ENCODE measurements at regions not wholly inside any gene's neighbourhood (a gene's known extent, or its start where the extent isn't known, plus 50 kb on each side); places are given as distances from the start of the nearest gene placed in this dataset.

- no peaks in the 10 kb centered on the region for H3K9me3 ChIP-seq (replicated peaks; ENCODE audit: control insufficient read depth, insufficient read depth, low read length)
- no peaks in the 10 kb centered on the region for H4K20me1 ChIP-seq (replicated peaks; ENCODE audit: control insufficient read depth, extremely low read depth, insufficient read depth, low read length)
- H2AFZ ChIP-seq (ENCODE audit: low read depth, low read length) = no peak overlapping the region
- POLR2A ChIA-PET = no interaction called here
- no peak overlapping the region for H3K9ac ChIP-seq (replicated peaks; ENCODE audit: extremely low read depth, insufficient read depth, low read length)
- no peak for DNase-seq (ENCODE audit: low read depth, low spot score)
- no peak overlapping the region for H3K4me3 ChIP-seq (replicated peaks in 1 of 3; ENCODE audit: insufficient read depth in 1 of 3, low read depth in 1 of 3, low read length in 3 of 3)
- intact Hi-C loops (cut with micrococcal nuclease) (no loop called here), dilution Hi-C loops (cut with MboI; ENCODE audit: extremely low pct_ligation_motif_present, low sequenced_read_pairs) (no loop called here)
- peaks cover 0 to 12% of the 10 kb centered on the region in 2 experiments for H3K27me3 ChIP-seq (ENCODE audit: control insufficient read depth in 2 of 2, insufficient read depth in 2 of 2, low read length in 2 of 2)
- H3K9me1 ChIP-seq (replicated peaks; ENCODE audit: control insufficient read depth, extremely low read depth, insufficient read depth, low read length) = no peaks in the 10 kb centered on the region
- no peaks in the 10 kb centered on the region for H3K4me1 ChIP-seq (ENCODE audit: control insufficient read depth, extremely low read depth, insufficient read depth, low read length)
- no peaks in the 10 kb centered on the region for H3K79me2 ChIP-seq (ENCODE audit: control insufficient read depth, insufficient read depth, low read length)
- TF ChIP-seq GATA2 (IDR thresholded peaks at IDR 0.05; ENCODE audit: insufficient read depth, insufficient read length, low read depth, low read length) = no peak
- no peak for TF ChIP-seq FOS (IDR thresholded peaks at IDR 0.05; ENCODE audit: borderline replicate concordance, insufficient read depth, low read length)
- H3K4me2 ChIP-seq (ENCODE audit: insufficient read depth, low read length) = no peak overlapping the region
- FAIRE-seq = no peak
- no peaks in the 10 kb centered on the region for H3K36me3 ChIP-seq (ENCODE audit: control insufficient read depth in 2 of 2, extremely low read depth in 1 of 2, insufficient read depth in 2 of 2, low read length in 2 of 2)
- H3K27ac ChIP-seq (ENCODE audit: insufficient read depth, low read depth, low read length) = no peak overlapping the region
- BruUV-seq (replicated peaks) = no TSS peak
- CTCF ChIA-PET = interaction anchor here (1.1 to 1.6 kb wide), 2 partner anchors 8 to 11 kb away, joined by 3 read pairs; no protein-coding TSS in a partner anchor
Measured at GRCh38 chr18:8951491-8951890, 151.0 kb upstream of the NDUFV2 start.

DNA sequence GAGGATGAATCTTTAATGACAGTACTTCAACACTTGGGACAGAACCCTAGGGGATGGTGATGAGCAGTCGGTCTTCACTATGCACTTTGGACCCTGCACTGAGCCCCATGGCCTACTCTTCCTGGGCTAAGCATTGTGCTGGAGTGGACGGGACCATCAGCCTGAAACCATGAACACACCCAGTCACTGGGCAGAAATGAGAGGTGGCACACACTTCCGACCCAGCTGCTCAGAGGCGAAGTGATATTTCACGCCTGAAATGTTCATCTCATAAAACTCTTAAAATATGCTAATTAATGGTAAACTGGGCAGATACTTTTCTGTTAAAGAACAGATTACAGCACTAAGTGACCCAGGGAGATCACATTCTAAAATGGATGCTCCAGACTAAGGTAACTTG lies 150.3 kb upstream of the NDUFV2 start:
- no peak for FAIRE-seq
- Histone ChIP-seq H3K27ac (ENCODE audit: insufficient read depth, low read depth, low read length) (no peak overlapping the region), H3K4me3 (replicated peaks in 1 of 3; ENCODE audit: insufficient read depth in 1 of 3, low read depth in 1 of 3, low read length in 3 of 3) (no peak overlapping the region), H3K79me2 (ENCODE audit: control insufficient read depth, insufficient read depth, low read length) (no peaks in the 10 kb centered on the region), H3K9me1 (replicated peaks; ENCODE audit: control insufficient read depth, extremely low read depth, insufficient read depth, low read length) (no peaks in the 10 kb centered on the region), H3K27me3 (ENCODE audit: control insufficient read depth in 2 of 2, insufficient read depth in 2 of 2, low read length in 2 of 2) (peaks cover 0 to 13% of the 10 kb centered on the region in 2 experiments), H3K4me1 (ENCODE audit: control insufficient read depth, extremely low read depth, insufficient read depth, low read length) (no peaks in the 10 kb centered on the region), H3K9me3 (replicated peaks; ENCODE audit: control insufficient read depth, insufficient read depth, low read length) (no peaks in the 10 kb centered on the region), H3K36me3 (ENCODE audit: control insufficient read depth in 2 of 2, extremely low read depth in 1 of 2, insufficient read depth in 2 of 2, low read length in 2 of 2) (no peaks in the 10 kb centered on the region), H2AFZ (ENCODE audit: low read depth, low read length) (no peak overlapping the region), H4K20me1 (replicated peaks; ENCODE audit: control insufficient read depth, extremely low read depth, insufficient read depth, low read length) (no peaks in the 10 kb centered on the region), H3K9ac (replicated peaks; ENCODE audit: extremely low read depth, insufficient read depth, low read length) (no peak overlapping the region), H3K4me2 (ENCODE audit: insufficient read depth, low read length) (no peak overlapping the region)
- intact Hi-C loops (cut with micrococcal nuclease) = no loop called here
- ChIA-PET CTCF (interaction anchor here (1.1 kb wide), 1 partner anchor 9 kb away, joined by 3 read pairs; no protein-coding TSS in a partner anchor), POLR2A (no interaction called here)
- DNase-seq (ENCODE audit: low read depth, low spot score) = no peak
- dilution Hi-C loops (cut with MboI; ENCODE audit: extremely low pct_ligation_motif_present, low sequenced_read_pairs) = no loop called here
- TF ChIP-seq MYC (IDR thresholded peaks at IDR 0.05; ENCODE audit: low read depth, low read length) (no peak), GATA2 (IDR thresholded peaks at IDR 0.05; ENCODE audit: insufficient read depth, insufficient read length, low read depth, low read length) (no peak), JUN (IDR thresholded peaks at IDR 0.05; ENCODE audit: borderline replicate concordance, insufficient read depth, insufficient read length, low read depth) (no peak), POLR2AphosphoS5 (IDR thresholded peaks at IDR 0.05; ENCODE audit: insufficient read depth, low read depth, low read length) (no peak), CTCF (IDR thresholded peaks at IDR 0.05; ENCODE audit: extremely low read depth in 1 of 2, insufficient read depth in 1 of 2, low read depth in 1 of 2, low read length in 2 of 2) (no peak), EZH2 (IDR thresholded peaks at IDR 0.05; ENCODE audit: borderline replicate concordance, low read depth, low read length, severe bottlenecking) (no peak), FOS (IDR thresholded peaks at IDR 0.05; ENCODE audit: borderline replicate concordance, insufficient read depth, low read length) (no peak), MAX (IDR thresholded peaks at IDR 0.05; ENCODE audit: insufficient read depth, insufficient read length) (no peak), POLR2A (IDR thresholded peaks at IDR 0.05; ENCODE audit: low read depth, low read length) (no peak)
- no TSS peak for BruUV-seq (replicated peaks)
